SK-N-SH treated with all-trans-retinoic acid at 6 μM for 48 hours (cell line): ENCODE measurements at regions not wholly inside any gene's neighbourhood (a gene's known extent, or its start where the extent isn't known, plus 50 kb on each side); places are given as distances from the start of the nearest gene placed in this dataset.

Source experiments
- OSR1 ChIP-seq: fragments of 250-450 bp; sonication (Bioruptor Pico); IDR thresholded peaks from 2 replicates; pipeline ENCODE4 v1.8.0; 2022; ENCODE audit warnings: moderate library complexity, mild to moderate bottlenecking, inconsistent platforms
- SNAI2 ChIP-seq: fragments of 250-450 bp; sonication (Bioruptor Pico); IDR thresholded peaks from 2 replicates; pipeline ENCODE4 v1.5.0; 2020; ENCODE audit warnings: mild to moderate bottlenecking, moderate library complexity
- ZNF565 ChIP-seq: fragments of 450-650 bp; formaldehyde crosslinking; conservative IDR thresholded peaks from 2 replicates; pipeline ENCODE4 v1.5.0; 2020; ENCODE audit warnings: low read depth, mild to moderate bottlenecking, moderate library complexity
- ZNF8 ChIP-seq: fragments of 450-650 bp; formaldehyde crosslinking; IDR thresholded peaks from 2 replicates; pipeline ENCODE4 v1.5.0; 2020; ENCODE audit warnings: mild to moderate bottlenecking, moderate library complexity
- TF ChIP-seq, protein P1 (sequence below): fragments of 250-450 bp; sonication (Bioruptor Pico); IDR thresholded peaks from 2 replicates; pipeline ENCODE4 v1.8.0; 2021; ENCODE audit warnings: low read depth, mild to moderate bottlenecking, moderate library complexity, borderline replicate concordance

GRCh38 chr1:228807904-228808605 is 72.8 kb downstream of the RHOU start:
- TF ChIP-seq, protein P1, sequence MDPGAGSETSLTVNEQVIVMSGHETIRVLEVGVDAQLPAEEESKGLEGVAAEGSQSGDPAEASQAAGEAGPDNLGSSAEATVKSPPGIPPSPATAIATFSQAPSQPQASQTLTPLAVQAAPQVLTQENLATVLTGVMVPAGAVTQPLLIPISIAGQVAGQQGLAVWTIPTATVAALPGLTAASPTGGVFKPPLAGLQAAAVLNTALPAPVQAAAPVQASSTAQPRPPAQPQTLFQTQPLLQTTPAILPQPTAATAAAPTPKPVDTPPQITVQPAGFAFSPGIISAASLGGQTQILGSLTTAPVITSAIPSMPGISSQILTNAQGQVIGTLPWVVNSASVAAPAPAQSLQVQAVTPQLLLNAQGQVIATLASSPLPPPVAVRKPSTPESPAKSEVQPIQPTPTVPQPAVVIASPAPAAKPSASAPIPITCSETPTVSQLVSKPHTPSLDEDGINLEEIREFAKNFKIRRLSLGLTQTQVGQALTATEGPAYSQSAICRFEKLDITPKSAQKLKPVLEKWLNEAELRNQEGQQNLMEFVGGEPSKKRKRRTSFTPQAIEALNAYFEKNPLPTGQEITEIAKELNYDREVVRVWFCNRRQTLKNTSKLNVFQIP = no peak
- TF ChIP-seq ZNF8 (CRISPR knock-in tag) (no peak), ZNF565 (CRISPR knock-in tag) (no peak), OSR1 (CRISPR knock-in tag) (no peak), SNAI2 (CRISPR knock-in tag) (no peak)
